ENCODE measurements at regions not wholly inside any gene's neighbourhood (a gene's known extent, or its start where the extent isn't known, plus 50 kb on each side); places are given as distances from the start of the nearest gene placed in this dataset.

DNA sequence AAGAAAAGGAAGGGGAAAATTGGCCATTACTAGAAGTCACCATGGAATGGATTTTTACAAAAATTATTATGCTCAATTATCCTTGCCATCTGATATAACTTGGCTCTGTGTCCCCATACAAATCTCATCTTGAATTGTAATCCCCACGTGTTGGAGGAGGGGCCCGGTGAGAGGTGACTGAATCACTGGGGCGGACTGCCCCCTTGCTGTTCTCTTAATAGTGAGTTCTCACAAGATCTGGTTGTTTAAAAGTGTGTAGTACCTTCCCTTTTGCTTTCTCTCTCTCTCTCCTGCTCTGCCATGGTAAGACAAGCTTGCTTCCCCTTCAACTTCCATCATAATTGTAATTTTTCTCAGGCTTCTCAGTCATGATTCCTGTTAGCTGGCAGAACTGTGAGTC lies 1023.6 kb downstream of the XPNPEP1 start:
- TF ChIP-seq POLR2A (IDR thresholded peaks at IDR 0.05; ENCODE audit: low read depth, low read length) = no peak
- no peak for TF ChIP-seq POLR2AphosphoS5 (IDR thresholded peaks at IDR 0.05; ENCODE audit: low read depth, low read length)
- TF ChIP-seq TAF1 (IDR thresholded peaks at IDR 0.05; ENCODE audit: low read depth, low read length) = no peak
- TF ChIP-seq SPI1 (IDR thresholded peaks at IDR 0.05; ENCODE audit: low read depth, low read length) = no peak
- no peak for TF ChIP-seq PAX5 (IDR thresholded peaks at IDR 0.05; ENCODE audit: insufficient read depth, low read length, severe bottlenecking)
- no peak for TF ChIP-seq POU2F2 (IDR thresholded peaks at IDR 0.05; ENCODE audit: low read depth, low read length)
